MM.1S (cell line): ENCODE measurements at regions not wholly inside any gene's neighbourhood (a gene's known extent, or its start where the extent isn't known, plus 50 kb on each side); places are given as distances from the start of the nearest gene placed in this dataset.

Experiments used
- EZH2 ChIP-seq: fragments of 300-600 bp; sonication (generic); optimal IDR thresholded peaks from 2 replicates; pipeline ENCODE3; 2017; ENCODE audit warnings: low read depth, mild to moderate bottlenecking, antibody characterized with exemption, low read length, mixed read lengths
- TF ChIP-seq, protein P1 (sequence below): fragments of 300-600 bp; sonication (generic); IDR thresholded peaks from 2 replicates; pipeline ENCODE4 v1.5.1; 2016; ENCODE audit warnings: antibody characterized with exemption, low read length, mixed read lengths

DNA sequence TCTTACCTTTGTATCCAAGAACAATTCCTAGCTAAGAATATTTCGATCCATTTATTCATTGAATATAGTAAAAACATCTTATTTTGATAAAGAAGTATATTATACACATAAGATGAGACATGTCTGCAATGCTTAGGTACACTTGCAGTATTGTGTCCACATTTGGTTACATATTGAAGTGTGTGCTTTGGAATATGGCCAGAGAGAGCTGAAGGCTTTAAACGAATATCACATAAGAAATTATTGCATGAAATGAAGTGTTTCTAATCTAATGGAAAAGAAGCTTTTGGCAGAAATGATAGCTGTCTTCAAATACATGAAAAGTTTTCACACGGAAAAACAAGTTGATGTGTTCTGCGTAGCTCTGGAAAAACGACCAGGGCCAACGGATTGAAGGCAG, 516.1 kb upstream of the ZFP42 start:
- TF ChIP-seq, protein P1, sequence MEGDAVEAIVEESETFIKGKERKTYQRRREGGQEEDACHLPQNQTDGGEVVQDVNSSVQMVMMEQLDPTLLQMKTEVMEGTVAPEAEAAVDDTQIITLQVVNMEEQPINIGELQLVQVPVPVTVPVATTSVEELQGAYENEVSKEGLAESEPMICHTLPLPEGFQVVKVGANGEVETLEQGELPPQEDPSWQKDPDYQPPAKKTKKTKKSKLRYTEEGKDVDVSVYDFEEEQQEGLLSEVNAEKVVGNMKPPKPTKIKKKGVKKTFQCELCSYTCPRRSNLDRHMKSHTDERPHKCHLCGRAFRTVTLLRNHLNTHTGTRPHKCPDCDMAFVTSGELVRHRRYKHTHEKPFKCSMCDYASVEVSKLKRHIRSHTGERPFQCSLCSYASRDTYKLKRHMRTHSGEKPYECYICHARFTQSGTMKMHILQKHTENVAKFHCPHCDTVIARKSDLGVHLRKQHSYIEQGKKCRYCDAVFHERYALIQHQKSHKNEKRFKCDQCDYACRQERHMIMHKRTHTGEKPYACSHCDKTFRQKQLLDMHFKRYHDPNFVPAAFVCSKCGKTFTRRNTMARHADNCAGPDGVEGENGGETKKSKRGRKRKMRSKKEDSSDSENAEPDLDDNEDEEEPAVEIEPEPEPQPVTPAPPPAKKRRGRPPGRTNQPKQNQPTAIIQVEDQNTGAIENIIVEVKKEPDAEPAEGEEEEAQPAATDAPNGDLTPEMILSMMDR = no peak
- TF ChIP-seq EZH2 = no peak
